GM12874 (cell line): ENCODE measurements at regions not wholly inside any gene's neighbourhood (a gene's known extent, or its start where the extent isn't known, plus 50 kb on each side); places are given as distances from the start of the nearest gene placed in this dataset.

ENCODE experiments used
- CTCF ChIP-seq: IDR thresholded peaks from 2 replicates; pipeline ENCODE4 v1.5.1; 2011; ENCODE audit warnings: low read depth, mild to moderate bottlenecking, control low read depth, low read length, moderate library complexity; ENCODE audit not compliant: insufficient read depth

GRCh38 chr2:228728961-228729360 lies 542.1 kb downstream of the PID1 start:
- TF ChIP-seq CTCF = no peak

- no peak for TF ChIP-seq CTCF
Measured at GRCh38 chr2:228725031-228725430, 543.5 kb upstream of the SPHKAP start.

GRCh38 chr2:228723599-228723998 lies 542.1 kb upstream of the SPHKAP start:
- TF ChIP-seq CTCF = no peak

GRCh38 chr2:228722311-228722710 lies 540.8 kb upstream of the SPHKAP start:
- TF ChIP-seq CTCF = no peak

- TF ChIP-seq CTCF = no peak
Measured at GRCh38 chr2:228720895-228721294, 539.4 kb upstream of the SPHKAP start.

- no peak for TF ChIP-seq CTCF
Measured at GRCh38 chr2:228709788-228710371, 528.4 kb upstream of the SPHKAP start.

- TF ChIP-seq CTCF = no peak
Measured at GRCh38 chr2:228707846-228708245, 526.4 kb upstream of the SPHKAP start.
